GM18951 (cell line): ENCODE measurements at regions not wholly inside any gene's neighbourhood (a gene's known extent, or its start where the extent isn't known, plus 50 kb on each side); places are given as distances from the start of the nearest gene placed in this dataset.
A peak's percentile ranks its signal among the peaks of the same experiment; 100 is the strongest.

Source experiments
- POLR2A ChIP-seq: IDR thresholded peaks from 4 replicates; pipeline ENCODE4 v1.6.1; 2011; ENCODE audit warnings: mild to moderate bottlenecking; ENCODE audit not compliant: insufficient read length, insufficient read depth; ENCODE audit errors: extremely low read depth
- in situ Hi-C: fragments of 300-500 bp; cut with MboI; formaldehyde crosslinking; loops from one replicate; pipeline ENCODE4 v1.12.0; 2022; ENCODE audit warnings: low sequenced_read_pairs, mixed read lengths, inconsistent platforms; ENCODE audit not compliant: unreplicated experiment

GRCh38 chr12:85504624-85505023 is 224.6 kb downstream of the ALX1 start:
- in situ Hi-C loops = no loop called here
- no peak for TF ChIP-seq POLR2A

GRCh38 chr12:85507456-85507855 is 227.4 kb downstream of the ALX1 start:
- in situ Hi-C loops = no loop called here
- no peak for TF ChIP-seq POLR2A

DNA sequence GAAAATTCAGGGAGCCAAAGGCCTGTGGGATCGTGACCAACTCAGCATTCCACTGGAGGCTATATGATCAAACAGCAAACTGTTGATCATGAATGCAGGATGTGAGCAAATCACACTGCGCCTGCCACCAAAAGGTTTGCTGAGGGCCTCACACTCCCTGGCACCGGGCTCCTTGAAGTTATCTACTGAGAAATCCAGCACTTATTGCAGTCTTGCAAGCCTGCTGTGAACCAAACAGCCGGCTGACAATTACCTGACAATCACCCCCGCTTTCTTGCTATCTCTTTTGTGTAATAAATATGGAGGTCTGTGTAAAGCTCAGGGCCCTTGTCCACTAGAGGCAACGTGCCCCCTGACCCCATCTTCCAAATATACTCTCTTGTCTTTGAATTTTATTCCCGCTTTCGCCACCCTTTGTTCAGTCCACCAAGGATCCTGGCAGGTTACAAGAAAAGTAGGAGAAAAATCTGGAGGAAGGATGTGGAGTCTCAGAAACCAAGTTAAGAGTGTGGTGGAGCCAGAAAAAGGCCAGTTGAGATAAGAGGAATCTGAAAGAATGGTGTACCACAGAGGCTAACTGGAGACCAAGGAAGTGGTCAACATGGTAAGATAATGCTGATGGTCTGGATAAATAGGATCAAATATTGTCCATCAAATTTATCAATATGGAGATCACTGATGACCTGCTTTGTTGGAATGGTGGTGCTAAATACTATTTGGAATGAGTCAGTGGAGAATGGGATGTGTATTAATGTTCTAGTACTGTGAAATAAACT is 229.2 kb downstream of the ALX1 start:
- in situ Hi-C loops = no loop called here
- no peak for TF ChIP-seq POLR2A

- in situ Hi-C loops = no loop called here
- no peak for TF ChIP-seq POLR2A
Measured at GRCh38 chr12:85509857-85510256, 229.8 kb downstream of the ALX1 start.

DNA sequence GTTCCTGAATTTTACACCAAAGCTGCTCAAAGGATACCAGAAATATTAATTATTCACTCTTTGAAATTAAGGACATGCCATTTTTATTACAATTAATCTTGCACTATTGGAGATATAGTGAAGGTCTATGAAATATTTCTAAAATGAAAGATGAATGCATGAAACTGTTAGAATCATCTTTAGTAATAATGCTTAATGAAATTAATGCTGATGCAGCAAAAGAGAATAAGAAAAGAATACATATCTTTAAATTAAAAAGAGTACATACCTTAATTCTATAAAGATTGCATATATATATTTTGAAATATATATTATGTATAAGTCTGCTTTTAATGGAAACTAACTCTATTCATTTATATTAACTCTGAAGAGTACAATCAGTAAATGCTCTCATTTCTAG is 236.0 kb downstream of the ALX1 start:
- in situ Hi-C loops = no loop called here
- no peak for TF ChIP-seq POLR2A

- in situ Hi-C loops = no loop called here
- TF ChIP-seq POLR2A = no peak
Measured at GRCh38 chr12:85516667-85517325, 236.8 kb downstream of the ALX1 start.

- in situ Hi-C loops = no loop called here
- TF ChIP-seq POLR2A = no peak
Measured at GRCh38 chr12:85519163-85519562, 239.1 kb downstream of the ALX1 start.

DNA sequence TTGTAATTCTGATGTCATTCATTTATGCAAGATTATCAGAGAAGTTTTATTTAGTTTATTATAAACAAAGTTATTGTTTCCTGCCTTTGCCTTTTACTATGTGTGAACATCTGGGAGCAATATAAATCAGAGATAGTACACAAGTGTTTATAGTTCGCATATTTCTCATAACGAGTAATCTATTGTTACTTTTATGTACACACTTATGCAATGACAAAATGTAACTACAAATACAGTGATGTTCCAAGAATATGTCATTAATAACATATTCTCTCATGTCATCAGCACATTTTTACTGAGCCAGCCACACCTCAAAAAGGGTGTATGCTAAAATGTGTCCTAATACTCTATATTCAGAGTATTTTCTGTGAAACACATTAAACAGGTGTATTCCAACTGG is 243.2 kb downstream of the ALX1 start:
- no peak for TF ChIP-seq POLR2A
- in situ Hi-C loops = no loop called here

DNA sequence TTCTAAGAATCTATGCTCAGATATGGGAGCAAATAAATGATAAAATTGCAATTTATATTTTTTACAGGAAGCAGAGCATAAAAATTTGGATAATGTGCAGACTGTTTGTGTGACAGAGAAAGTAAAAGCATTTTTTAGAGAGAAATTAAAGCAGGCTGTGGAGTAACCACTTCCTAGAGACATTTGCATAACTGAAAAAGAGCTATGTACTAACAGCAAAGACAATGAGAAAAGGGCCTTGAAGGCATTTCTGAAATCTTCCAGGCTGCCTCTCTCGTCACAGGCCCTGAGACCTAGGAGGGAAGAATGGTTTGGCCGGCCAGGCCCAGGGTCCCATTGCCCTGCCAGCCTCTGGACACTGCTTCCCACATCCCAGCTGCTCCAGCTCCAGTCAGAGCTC is 247.2 kb downstream of the ALX1 start:
- in situ Hi-C loops = no loop called here
- peak; percentile 25 for TF ChIP-seq POLR2A

- no peak for TF ChIP-seq POLR2A
Measured at GRCh38 chr12:85529896-85530295, 249.9 kb downstream of the ALX1 start.

GRCh38 chr12:85530456-85530855 is 250.4 kb downstream of the ALX1 start:
- in situ Hi-C loops = no loop called here
- no peak for TF ChIP-seq POLR2A

More at GRCh38 chr12:85529896-85530295, 249.9 kb downstream of the ALX1 start:
- in situ Hi-C loops = no loop called here

- no peak for TF ChIP-seq POLR2A
- in situ Hi-C loops = no loop called here
Measured at GRCh38 chr12:85531341-85531740, 251.3 kb downstream of the ALX1 start.

GRCh38 chr12:85549640-85550039 is 269.6 kb downstream of the ALX1 start:
- in situ Hi-C loops = no loop called here
- no peak for TF ChIP-seq POLR2A

DNA sequence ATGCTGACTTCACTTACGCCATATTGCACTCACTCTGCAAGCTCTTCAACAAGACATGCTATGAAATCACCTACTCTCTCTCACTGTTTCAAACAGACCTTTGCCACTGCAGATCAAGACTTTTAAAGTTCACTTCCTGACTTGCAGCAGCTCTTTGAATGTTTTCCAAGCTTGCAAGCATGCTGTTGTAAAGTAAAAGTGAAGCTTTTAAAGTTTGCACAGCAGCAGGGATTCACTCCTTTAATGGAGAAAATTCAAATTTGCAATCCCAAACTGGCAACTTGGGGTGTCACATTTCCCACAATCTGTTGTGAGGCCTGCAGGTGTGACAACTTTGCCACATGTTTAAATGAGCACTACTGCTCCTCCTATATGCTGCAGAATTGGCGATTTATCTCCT is 270.9 kb downstream of the ALX1 start:
- in situ Hi-C loops = no loop called here
- TF ChIP-seq POLR2A = no peak

GRCh38 chr12:85552461-85552860 is 272.4 kb downstream of the ALX1 start:
- no peak for TF ChIP-seq POLR2A
- in situ Hi-C loops = no loop called here

- no peak for TF ChIP-seq POLR2A
- in situ Hi-C loops = no loop called here
Measured at GRCh38 chr12:85557850-85558249, 277.8 kb downstream of the ALX1 start.
